ENCODE measurements at regions not wholly inside any gene's neighbourhood (a gene's known extent, or its start where the extent isn't known, plus 50 kb on each side); places are given as distances from the start of the nearest gene placed in this dataset.

DNA sequence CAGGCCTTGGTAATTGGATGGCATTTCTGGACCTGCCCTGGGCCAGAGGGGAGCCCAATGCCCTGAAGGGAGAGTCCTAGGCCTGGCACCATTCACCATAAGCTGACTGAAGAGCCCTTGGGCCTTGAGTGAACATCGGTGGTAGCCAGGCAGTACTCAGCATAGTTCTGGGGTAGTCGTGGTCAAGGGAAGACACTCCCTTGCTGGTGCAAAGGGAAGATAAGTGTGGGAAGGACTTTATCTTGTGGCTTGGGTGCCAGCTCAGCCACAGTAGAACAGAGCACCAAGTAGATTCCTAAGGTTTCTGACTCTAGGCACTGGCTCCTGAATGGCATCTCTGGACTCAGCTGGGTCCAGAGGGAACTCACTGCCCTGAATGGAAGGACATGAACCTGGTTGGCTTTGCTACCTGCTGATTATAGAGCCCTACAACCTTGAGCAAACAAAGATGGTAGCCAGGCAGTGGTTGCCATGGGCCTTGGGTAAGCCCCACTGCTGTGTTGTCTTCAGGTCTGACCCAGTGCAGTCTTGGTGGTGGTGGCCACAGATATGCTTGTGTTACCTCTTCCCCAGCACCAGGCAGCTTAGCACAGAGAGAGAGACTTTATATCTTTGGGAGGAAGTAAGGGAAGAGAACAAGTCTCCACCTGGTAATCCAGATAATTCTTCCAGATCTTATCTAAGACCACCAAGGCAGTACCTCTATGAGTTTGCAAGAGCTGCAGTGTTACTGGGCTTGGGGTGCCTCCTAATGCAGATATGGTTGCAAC, 83.5 kb downstream of the PRDM13 start:
- Histone ChIP-seq H3K23ac (ENCODE audit: insufficient read length) (no peak overlapping the region), H2BK12ac (ENCODE audit: low read depth, low read length) (no peak overlapping the region), H3K4me3 (ENCODE audit: extremely low read depth in 1 of 4, insufficient read depth in 2 of 4, low read depth in 3 of 4, low read length in 4 of 4) (no peak overlapping the region), H2AFZ (ENCODE audit: low read length) (no peak overlapping the region), H3K9ac (replicated peaks in 1 of 4; ENCODE audit: extremely low read depth in 1 of 4, low read depth in 3 of 4, low read length in 3 of 4) (no peak overlapping the region), H3K56ac (replicated peaks; ENCODE audit: insufficient read length, low read depth, low read length) (no peak overlapping the region), H3K79me2 (ENCODE audit: control insufficient read depth in 1 of 2, insufficient read depth in 2 of 2, low read length in 2 of 2) (no peaks in the 10 kb centered on the region), H2BK120ac (replicated peaks; ENCODE audit: low read depth, low read length) (no peak overlapping the region), H2BK20ac (ENCODE audit: low read length) (no peak overlapping the region), H3K27me3 (replicated peaks in 1 of 4; ENCODE audit: control insufficient read depth in 3 of 4, extremely low read depth in 1 of 4, insufficient read depth in 3 of 4, low read length in 3 of 4) (no peaks in the 10 kb centered on the region), H3K36me3 (ENCODE audit: control insufficient read depth in 2 of 4, insufficient read depth in 4 of 4, low read length in 3 of 4) (no peaks in the 10 kb centered on the region), H3K18ac (ENCODE audit: extremely low read depth, low read length) (no peak overlapping the region), H3K23me2 (ENCODE audit: low read depth, low read length) (no peaks in the 10 kb centered on the region), H4K5ac (ENCODE audit: insufficient read length, low read depth, low read length) (no peak overlapping the region), H2AK5ac (ENCODE audit: low read depth, low read length) (no peak overlapping the region), H3K4me2 (ENCODE audit: insufficient read depth in 1 of 2, low read depth in 2 of 2, low read length in 2 of 2) (no peak overlapping the region), H4K20me1 (replicated peaks in 1 of 2; ENCODE audit: control insufficient read depth in 1 of 2, insufficient read depth in 2 of 2, low read length in 2 of 2) (no peaks in the 10 kb centered on the region), H3K9me3 (ENCODE audit: insufficient read depth in 2 of 2, low read depth in 1 of 2, low read length in 1 of 2) (no peaks in the 10 kb centered on the region), H3K79me1 (ENCODE audit: low read depth, low read length) (no peaks in the 10 kb centered on the region), H4K91ac (replicated peaks; ENCODE audit: insufficient read length, low read length) (no peak overlapping the region), H3K27ac (ENCODE audit: low read depth, low read length) (no peak overlapping the region), H3K4me1 (replicated peaks in 1 of 4; ENCODE audit: control insufficient read depth in 3 of 4, insufficient read depth in 4 of 4, low read length in 3 of 4) (no peaks in the 10 kb centered on the region), H3K14ac (ENCODE audit: insufficient read length) (no peak overlapping the region), H4K8ac (ENCODE audit: extremely low read depth, insufficient read depth, low read length) (no peak overlapping the region), H2BK5ac (ENCODE audit: low read depth, low read length) (no peak overlapping the region), H2BK15ac (ENCODE audit: low read length) (no peak overlapping the region), H3K4ac (replicated peaks; ENCODE audit: insufficient read length, low read depth, low read length) (no peak overlapping the region)
- ChIA-PET POLR2A (ENCODE audit: partially characterized antibody) (no interaction called here), CTCF (ENCODE audit: partially characterized antibody) (no interaction called here)
- FAIRE-seq (no peak), DNase-seq (ENCODE audit: low read depth in 1 of 2, low spot score in 2 of 2) (no peak)
- WGBS, 2 experiments (ENCODE audit: extremely low coverage in 1 of 2, insufficient coverage in 1 of 2, insufficient read length in 1 of 2, insufficient replicate concordance in 2 of 2, low coverage in 1 of 2, low lambda C conversion rate in 2 of 2, missing lambda C conversion rate in 1 of 2): 92% methylated on average over 2 of the region's 2 CpGs; no CpG with 5 or more reads in 1 of the 2 experiments
- TF ChIP-seq, protein P1, sequence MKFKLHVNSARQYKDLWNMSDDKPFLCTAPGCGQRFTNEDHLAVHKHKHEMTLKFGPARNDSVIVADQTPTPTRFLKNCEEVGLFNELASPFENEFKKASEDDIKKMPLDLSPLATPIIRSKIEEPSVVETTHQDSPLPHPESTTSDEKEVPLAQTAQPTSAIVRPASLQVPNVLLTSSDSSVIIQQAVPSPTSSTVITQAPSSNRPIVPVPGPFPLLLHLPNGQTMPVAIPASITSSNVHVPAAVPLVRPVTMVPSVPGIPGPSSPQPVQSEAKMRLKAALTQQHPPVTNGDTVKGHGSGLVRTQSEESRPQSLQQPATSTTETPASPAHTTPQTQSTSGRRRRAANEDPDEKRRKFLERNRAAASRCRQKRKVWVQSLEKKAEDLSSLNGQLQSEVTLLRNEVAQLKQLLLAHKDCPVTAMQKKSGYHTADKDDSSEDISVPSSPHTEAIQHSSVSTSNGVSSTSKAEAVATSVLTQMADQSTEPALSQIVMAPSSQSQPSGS (IDR thresholded peaks at IDR 0.05; ENCODE audit: low read length): no peak
- TF ChIP-seq CBX5 (IDR thresholded peaks at IDR 0.05; ENCODE audit: low read depth, low read length) (no peak), HDAC6 (IDR thresholded peaks at IDR 0.05; ENCODE audit: low read depth, low read length) (no peak), HDAC2 (IDR thresholded peaks at IDR 0.05; ENCODE audit: borderline replicate concordance in 1 of 2, low read depth in 2 of 2, low read length in 2 of 2) (no peak), BACH1 (IDR thresholded peaks at IDR 0.05; ENCODE audit: low read length) (no peak), EGR1 (IDR thresholded peaks at IDR 0.05; ENCODE audit: borderline replicate concordance, low read depth, low read length) (no peak), EZH2 (IDR thresholded peaks at IDR 0.05; ENCODE audit: low read depth, low read length, severe bottlenecking) (no peak), BCL11A (IDR thresholded peaks at IDR 0.05; ENCODE audit: low read depth in 2 of 2, low read length in 2 of 2) (no peak), GTF2F1 (IDR thresholded peaks at IDR 0.05; ENCODE audit: borderline replicate concordance, low read depth, low read length) (no peak), SAP30 (IDR thresholded peaks at IDR 0.05; ENCODE audit: insufficient read depth, insufficient replicate concordance, low read length) (no peak), CHD1 (IDR thresholded peaks at IDR 0.05; ENCODE audit: low read depth, low read length) (no peak), POLR2A (IDR thresholded peaks at IDR 0.05; ENCODE audit: control extremely low read depth in 1 of 2, low read depth in 2 of 2, low read length in 2 of 2) (no peak)

Data from H1 (cell line).